ENCODE measurements at regions not wholly inside any gene's neighbourhood (a gene's known extent, or its start where the extent isn't known, plus 50 kb on each side); places are given as distances from the start of the nearest gene placed in this dataset.

GRCh38 chr9:86735772-86736458, 211.4 kb downstream of the GAS1 start:
- Histone ChIP-seq H3K9ac (ENCODE audit: low read depth in 1 of 2, low read length in 2 of 2) (no peak overlapping the region), H3K4me3 (ENCODE audit: low read length in 2 of 2) (no peak overlapping the region), H3K4me1 (ENCODE audit: control insufficient read depth in 2 of 2, insufficient read depth in 2 of 2, low read length in 2 of 2) (no peaks in the 10 kb centered on the region), H3K9me3 (ENCODE audit: control insufficient read depth in 2 of 2, low read length in 2 of 2) (no peaks in the 10 kb centered on the region), H3K36me3 (ENCODE audit: control insufficient read depth in 2 of 2, insufficient read depth in 2 of 2, low read length in 2 of 2) (no peaks in the 10 kb centered on the region), H3K27ac (ENCODE audit: low read depth in 2 of 2, low read length in 2 of 2) (no peak overlapping the region), H3K27me3 (ENCODE audit: control insufficient read depth in 2 of 2, insufficient read depth in 2 of 2, low read length in 2 of 2) (no peaks in the 10 kb centered on the region)

GRCh38 chr9:86734771-86735170, 212.5 kb downstream of the GAS1 start:
- Histone ChIP-seq H3K36me3 (ENCODE audit: control insufficient read depth in 2 of 2, insufficient read depth in 2 of 2, low read length in 2 of 2) (no peaks in the 10 kb centered on the region), H3K4me3 (ENCODE audit: low read length in 2 of 2) (no peak overlapping the region), H3K27ac (ENCODE audit: low read depth in 2 of 2, low read length in 2 of 2) (no peak overlapping the region), H3K9ac (ENCODE audit: low read depth in 1 of 2, low read length in 2 of 2) (no peak overlapping the region), H3K27me3 (ENCODE audit: control insufficient read depth in 2 of 2, insufficient read depth in 2 of 2, low read length in 2 of 2) (no peaks in the 10 kb centered on the region), H3K4me1 (ENCODE audit: control insufficient read depth in 2 of 2, insufficient read depth in 2 of 2, low read length in 2 of 2) (no peaks in the 10 kb centered on the region), H3K9me3 (ENCODE audit: control insufficient read depth in 2 of 2, low read length in 2 of 2) (no peaks in the 10 kb centered on the region)

- Histone ChIP-seq H3K4me1 (ENCODE audit: control insufficient read depth in 2 of 2, insufficient read depth in 2 of 2, low read length in 2 of 2) (no peaks in the 10 kb centered on the region), H3K9me3 (ENCODE audit: control insufficient read depth in 2 of 2, low read length in 2 of 2) (no peaks in the 10 kb centered on the region), H3K9ac (ENCODE audit: low read depth in 1 of 2, low read length in 2 of 2) (no peak overlapping the region), H3K27me3 (ENCODE audit: control insufficient read depth in 2 of 2, insufficient read depth in 2 of 2, low read length in 2 of 2) (no peaks in the 10 kb centered on the region), H3K4me3 (ENCODE audit: low read length in 2 of 2) (no peak overlapping the region), H3K27ac (ENCODE audit: low read depth in 2 of 2, low read length in 2 of 2) (no peak overlapping the region), H3K36me3 (ENCODE audit: control insufficient read depth in 2 of 2, insufficient read depth in 2 of 2, low read length in 2 of 2) (no peaks in the 10 kb centered on the region)
Observed at GRCh38 chr9:86733929-86734328, 213.4 kb downstream of the GAS1 start.

GRCh38 chr9:86732514-86733171, 214.7 kb downstream of the GAS1 start:
- H3K27ac ChIP-seq (ENCODE audit: low read depth in 2 of 2, low read length in 2 of 2): no peak overlapping the region
- no peaks in the 10 kb centered on the region for H3K4me1 ChIP-seq (ENCODE audit: control insufficient read depth in 2 of 2, insufficient read depth in 2 of 2, low read length in 2 of 2)
- no peaks in the 10 kb centered on the region for H3K36me3 ChIP-seq (ENCODE audit: control insufficient read depth in 2 of 2, insufficient read depth in 2 of 2, low read length in 2 of 2)
- H3K9ac ChIP-seq (ENCODE audit: low read depth in 1 of 2, low read length in 2 of 2): no peak overlapping the region
- H3K9me3 ChIP-seq (ENCODE audit: control insufficient read depth in 2 of 2, low read length in 2 of 2): no peaks in the 10 kb centered on the region
- no peaks in the 10 kb centered on the region for H3K27me3 ChIP-seq (ENCODE audit: control insufficient read depth in 2 of 2, insufficient read depth in 2 of 2, low read length in 2 of 2)
- no peak overlapping the region for H3K4me3 ChIP-seq (ENCODE audit: low read length in 2 of 2)

GRCh38 chr9:86731511-86732063, 215.7 kb downstream of the GAS1 start:
- no peak overlapping the region for H3K4me3 ChIP-seq (ENCODE audit: low read length in 2 of 2)
- no peak overlapping the region for H3K27ac ChIP-seq (ENCODE audit: low read depth in 2 of 2, low read length in 2 of 2)
- H3K9ac ChIP-seq (ENCODE audit: low read depth in 1 of 2, low read length in 2 of 2): no peak overlapping the region
- H3K4me1 ChIP-seq (ENCODE audit: control insufficient read depth in 2 of 2, insufficient read depth in 2 of 2, low read length in 2 of 2): no peaks in the 10 kb centered on the region
- no peaks in the 10 kb centered on the region for H3K9me3 ChIP-seq (ENCODE audit: control insufficient read depth in 2 of 2, low read length in 2 of 2)
- no peaks in the 10 kb centered on the region for H3K27me3 ChIP-seq (ENCODE audit: control insufficient read depth in 2 of 2, insufficient read depth in 2 of 2, low read length in 2 of 2)
- H3K36me3 ChIP-seq (ENCODE audit: control insufficient read depth in 2 of 2, insufficient read depth in 2 of 2, low read length in 2 of 2): no peaks in the 10 kb centered on the region

GRCh38 chr9:86730163-86730928, 217.0 kb downstream of the GAS1 start:
- Histone ChIP-seq H3K27me3 (ENCODE audit: control insufficient read depth in 2 of 2, insufficient read depth in 2 of 2, low read length in 2 of 2) (no peaks in the 10 kb centered on the region), H3K9ac (ENCODE audit: low read depth in 1 of 2, low read length in 2 of 2) (no peak overlapping the region), H3K4me1 (ENCODE audit: control insufficient read depth in 2 of 2, insufficient read depth in 2 of 2, low read length in 2 of 2) (no peaks in the 10 kb centered on the region), H3K9me3 (ENCODE audit: control insufficient read depth in 2 of 2, low read length in 2 of 2) (no peaks in the 10 kb centered on the region), H3K36me3 (ENCODE audit: control insufficient read depth in 2 of 2, insufficient read depth in 2 of 2, low read length in 2 of 2) (no peaks in the 10 kb centered on the region), H3K27ac (ENCODE audit: low read depth in 2 of 2, low read length in 2 of 2) (no peak overlapping the region), H3K4me3 (ENCODE audit: low read length in 2 of 2) (no peak overlapping the region)

- Histone ChIP-seq H3K4me3 (ENCODE audit: low read length in 2 of 2) (no peak overlapping the region), H3K36me3 (ENCODE audit: control insufficient read depth in 2 of 2, insufficient read depth in 2 of 2, low read length in 2 of 2) (no peaks in the 10 kb centered on the region), H3K27me3 (ENCODE audit: control insufficient read depth in 2 of 2, insufficient read depth in 2 of 2, low read length in 2 of 2) (no peaks in the 10 kb centered on the region), H3K4me1 (ENCODE audit: control insufficient read depth in 2 of 2, insufficient read depth in 2 of 2, low read length in 2 of 2) (no peaks in the 10 kb centered on the region), H3K9ac (ENCODE audit: low read depth in 1 of 2, low read length in 2 of 2) (no peak overlapping the region), H3K9me3 (ENCODE audit: control insufficient read depth in 2 of 2, low read length in 2 of 2) (no peaks in the 10 kb centered on the region), H3K27ac (ENCODE audit: low read depth in 2 of 2, low read length in 2 of 2) (no peak overlapping the region)
Observed at GRCh38 chr9:86724529-86724928, 222.8 kb downstream of the GAS1 start.

- no peaks in the 10 kb centered on the region for H3K36me3 ChIP-seq (ENCODE audit: control insufficient read depth in 2 of 2, insufficient read depth in 2 of 2, low read length in 2 of 2)
- H3K9me3 ChIP-seq (ENCODE audit: control insufficient read depth in 2 of 2, low read length in 2 of 2): no peaks in the 10 kb centered on the region
- no peaks in the 10 kb centered on the region for H3K27me3 ChIP-seq (ENCODE audit: control insufficient read depth in 2 of 2, insufficient read depth in 2 of 2, low read length in 2 of 2)
- H3K27ac ChIP-seq (ENCODE audit: low read depth in 2 of 2, low read length in 2 of 2): no peak overlapping the region
- no peaks in the 10 kb centered on the region for H3K4me1 ChIP-seq (ENCODE audit: control insufficient read depth in 2 of 2, insufficient read depth in 2 of 2, low read length in 2 of 2)
- no peak overlapping the region for H3K9ac ChIP-seq (ENCODE audit: low read depth in 1 of 2, low read length in 2 of 2)
- H3K4me3 ChIP-seq (ENCODE audit: low read length in 2 of 2): no peak overlapping the region
Observed at GRCh38 chr9:86723346-86723745, 224.0 kb downstream of the GAS1 start.

- Histone ChIP-seq H3K4me1 (ENCODE audit: control insufficient read depth in 2 of 2, insufficient read depth in 2 of 2, low read length in 2 of 2) (no peaks in the 10 kb centered on the region), H3K27me3 (ENCODE audit: control insufficient read depth in 2 of 2, insufficient read depth in 2 of 2, low read length in 2 of 2) (no peaks in the 10 kb centered on the region), H3K9ac (ENCODE audit: low read depth in 1 of 2, low read length in 2 of 2) (no peak overlapping the region), H3K36me3 (ENCODE audit: control insufficient read depth in 2 of 2, insufficient read depth in 2 of 2, low read length in 2 of 2) (no peaks in the 10 kb centered on the region), H3K4me3 (ENCODE audit: low read length in 2 of 2) (no peak overlapping the region), H3K27ac (ENCODE audit: low read depth in 2 of 2, low read length in 2 of 2) (no peak overlapping the region), H3K9me3 (ENCODE audit: control insufficient read depth in 2 of 2, low read length in 2 of 2) (no peaks in the 10 kb centered on the region)
Observed at GRCh38 chr9:86722706-86723075, 224.6 kb downstream of the GAS1 start.
